Dedifferentiated amniotic fluid mesenchymal stem cell (primary cell): ENCODE measurements at regions not wholly inside any gene's neighbourhood (a gene's known extent, or its start where the extent isn't known, plus 50 kb on each side); places are given as distances from the start of the nearest gene placed in this dataset.

Experiments
- DNase-seq: peaks from one replicate; pipeline ENCODE4 v3.0.0-alpha.2; 2016; ENCODE audit errors: extremely low spot score

GRCh38 chr2:198807131-198807530, 650.6 kb downstream of the SATB2 start:
- DNase-seq: no peak

- no peak for DNase-seq
Observed at GRCh38 chr2:198795419-198795818, 662.3 kb downstream of the SATB2 start.

DNA sequence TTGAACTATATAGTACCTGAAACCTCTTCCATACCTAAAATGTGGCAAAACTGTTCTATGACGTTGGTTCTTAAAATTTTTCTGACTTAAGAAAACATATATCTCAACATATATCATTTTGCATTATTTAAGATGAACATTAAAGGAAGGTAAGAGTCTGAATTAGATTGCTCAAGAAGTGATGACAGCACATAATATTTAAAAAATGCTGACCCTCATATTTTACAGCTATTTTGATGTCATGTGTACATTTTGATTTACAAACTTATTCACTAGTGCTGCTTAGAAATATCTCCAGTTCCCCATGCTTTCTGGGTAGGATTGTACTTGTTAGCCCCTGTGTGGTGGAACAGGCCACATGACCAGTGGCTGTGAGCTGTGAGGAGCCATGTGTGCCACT, 666.1 kb downstream of the SATB2 start:
- no peak for DNase-seq

- no peak for DNase-seq
Observed at GRCh38 chr2:198788676-198789075, 669.1 kb downstream of the SATB2 start.

GRCh38 chr2:198782734-198783133, 675.0 kb downstream of the SATB2 start:
- no peak for DNase-seq

GRCh38 chr2:198776616-198777406, 680.9 kb downstream of the SATB2 start:
- DNase-seq: no peak

GRCh38 chr2:198775737-198776136, 682.0 kb downstream of the SATB2 start:
- no peak for DNase-seq

DNA sequence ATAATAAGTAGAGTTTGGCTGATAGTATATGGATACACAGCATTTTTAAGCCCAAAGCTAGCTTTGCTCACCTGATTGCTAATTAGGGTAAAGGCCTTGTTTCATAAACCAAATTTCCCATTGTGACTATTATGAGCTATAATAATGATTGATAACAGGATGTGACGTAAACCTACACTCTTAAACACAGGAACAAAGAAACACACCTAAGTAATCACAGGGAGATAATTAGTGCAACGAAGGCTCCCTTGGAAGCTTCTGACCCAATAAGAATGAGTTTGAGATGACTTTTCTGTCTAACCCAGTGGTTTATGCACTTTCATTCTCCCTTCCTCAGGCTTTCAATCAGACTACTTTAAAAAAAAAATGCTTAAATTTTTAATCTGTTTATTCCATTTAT, 683.2 kb downstream of the SATB2 start:
- DNase-seq: no peak

DNA sequence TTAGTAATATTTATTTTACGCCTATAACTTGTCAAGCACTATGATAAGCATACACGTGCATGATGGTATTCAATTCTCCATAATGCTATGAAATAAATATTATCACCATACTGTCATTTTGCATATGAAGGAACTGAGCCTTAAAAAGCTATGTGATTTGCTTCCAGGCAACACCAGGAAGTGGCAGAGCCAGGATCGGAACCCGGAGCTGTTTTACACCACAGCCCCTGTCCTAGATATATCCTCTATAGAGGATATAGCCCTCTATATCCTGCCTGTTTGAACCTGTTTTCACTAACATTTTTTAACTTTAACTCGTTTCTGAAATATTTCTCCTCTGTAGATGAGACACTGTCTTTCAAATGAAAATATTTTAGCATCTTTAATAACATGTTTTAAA, 690.0 kb downstream of the SATB2 start:
- no peak for DNase-seq

- DNase-seq: peak; percentile 29
Observed at GRCh38 chr2:198763793-198764192, 693.9 kb downstream of the SATB2 start.

DNA sequence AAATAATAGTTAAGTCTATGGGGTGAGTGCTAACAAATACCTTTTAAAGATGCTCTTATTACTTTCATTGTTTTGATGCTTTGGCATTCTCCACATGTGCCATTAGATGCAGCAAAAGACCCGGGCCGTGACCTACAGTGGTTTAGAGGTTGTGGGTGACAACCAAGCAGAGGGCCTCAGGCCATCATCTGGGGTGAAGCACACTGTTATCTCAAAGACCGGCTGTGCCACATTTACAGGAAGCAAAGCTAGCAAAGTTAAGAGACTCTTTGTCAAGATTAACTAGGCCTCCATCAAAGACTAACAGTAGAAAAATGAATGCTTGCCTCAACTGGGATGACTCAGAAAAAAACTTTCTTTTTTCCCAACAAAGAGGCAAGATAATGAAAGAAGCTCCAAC, 695.3 kb downstream of the SATB2 start:
- no peak for DNase-seq

DNA sequence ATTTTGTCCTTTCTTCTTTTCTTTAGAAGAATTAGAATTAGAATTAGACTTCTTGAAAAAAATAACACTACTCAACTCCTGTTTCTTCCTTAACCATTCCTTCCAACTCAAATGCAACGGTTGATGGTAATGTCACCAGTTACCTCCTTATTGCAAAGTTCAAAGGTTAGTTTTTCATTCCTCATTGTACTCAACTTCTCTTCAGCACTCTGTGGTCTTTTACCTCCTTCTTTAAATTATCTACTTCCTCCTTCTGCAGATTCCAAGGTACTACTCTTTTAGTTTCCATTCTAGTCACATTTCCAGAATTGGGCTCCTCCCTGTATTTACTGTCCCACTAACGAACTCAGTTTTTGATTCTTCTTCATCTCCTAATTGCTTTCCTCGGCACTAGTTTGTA, 700.7 kb downstream of the SATB2 start:
- DNase-seq: no peak

GRCh38 chr2:198756166-198756565, 701.6 kb downstream of the SATB2 start:
- DNase-seq: peak; percentile 77

DNA sequence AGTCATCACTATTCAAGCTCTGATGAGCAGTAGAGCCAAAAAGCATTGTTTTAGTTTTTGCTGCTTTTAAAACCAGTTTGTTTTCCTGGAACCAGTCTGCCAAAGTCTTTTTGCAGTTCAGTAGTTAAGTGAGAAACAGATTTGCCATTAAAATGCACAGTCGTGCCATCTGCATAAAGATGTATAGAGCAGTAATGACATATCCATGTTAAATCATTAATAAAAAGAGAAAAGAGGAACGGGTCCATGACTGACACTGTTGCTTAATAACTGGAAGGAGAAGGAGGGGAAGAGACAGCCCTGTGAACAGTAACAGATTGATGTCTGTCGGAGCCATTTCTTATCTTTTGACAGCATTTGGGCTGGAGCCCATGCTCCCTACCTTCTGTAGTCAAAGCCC, 704.6 kb downstream of the SATB2 start:
- no peak for DNase-seq

GRCh38 chr2:198749364-198749763, 708.4 kb downstream of the SATB2 start:
- DNase-seq: no peak

- no peak for DNase-seq
Observed at GRCh38 chr2:198731842-198732399, 725.8 kb downstream of the SATB2 start.

DNA sequence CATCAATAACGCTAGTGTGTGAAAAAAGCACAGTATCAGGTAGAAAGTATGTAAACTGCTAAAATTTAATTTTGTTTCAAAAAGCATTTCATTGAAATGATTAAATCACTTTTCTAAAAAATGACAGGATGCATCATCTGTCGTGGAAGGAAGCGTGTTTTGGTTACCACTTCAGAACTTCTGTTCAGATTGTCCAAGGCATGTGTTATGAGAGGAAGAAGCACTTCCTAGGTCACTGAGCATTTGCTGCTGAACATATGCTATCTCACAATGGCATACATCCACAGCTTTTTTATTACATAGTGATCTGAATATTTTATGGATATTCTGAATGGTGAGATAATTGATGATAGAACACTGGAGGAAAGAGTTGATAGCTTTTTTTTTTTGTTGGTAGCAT, 737.5 kb downstream of the SATB2 start:
- DNase-seq: no peak

DNA sequence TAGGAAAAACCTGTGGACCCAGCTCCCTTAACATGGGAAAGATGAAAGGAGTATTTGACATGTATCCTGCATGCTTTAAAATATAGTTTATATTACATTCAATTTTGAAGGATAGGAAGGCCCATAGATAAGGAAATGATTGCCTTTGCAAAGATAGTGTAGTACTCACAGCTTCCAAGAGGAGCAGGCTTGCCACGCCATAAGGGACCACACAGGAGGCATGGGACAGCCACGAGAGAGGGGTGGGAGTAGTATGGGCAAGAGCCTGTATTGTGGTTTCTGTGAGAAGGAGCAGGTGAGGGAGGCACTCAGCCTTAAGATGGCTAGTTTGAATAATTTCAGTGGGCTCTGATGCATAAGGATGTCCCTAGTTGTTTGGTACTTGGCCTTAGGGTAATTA, 740.3 kb downstream of the SATB2 start:
- DNase-seq: no peak

DNA sequence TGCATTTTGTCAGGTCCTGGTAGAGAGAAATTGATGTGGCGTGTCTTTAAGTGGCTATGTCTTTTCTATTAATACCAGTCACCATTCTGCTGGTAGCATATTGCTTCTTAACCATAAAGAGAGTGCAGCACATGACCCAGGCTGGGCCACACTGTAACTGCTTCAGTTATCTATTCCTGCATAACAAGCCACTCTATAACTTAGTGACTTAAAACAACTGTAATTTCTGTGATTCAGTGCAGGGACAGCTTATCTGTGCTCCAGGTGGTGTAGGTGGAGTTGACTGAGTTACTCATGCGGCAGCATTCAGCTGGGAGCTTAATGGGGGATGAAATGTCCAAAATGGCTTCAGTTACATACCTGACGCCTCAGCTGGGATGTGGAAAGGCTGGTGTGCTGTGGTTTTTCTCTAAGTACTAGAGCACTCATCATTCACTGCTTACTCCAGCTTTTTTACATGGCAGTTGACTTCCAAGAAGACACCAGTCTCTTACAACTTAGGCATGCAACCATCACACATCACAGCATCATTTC, 742.4 kb downstream of the SATB2 start:
- no peak for DNase-seq

GRCh38 chr2:198712485-198712884, 745.3 kb downstream of the SATB2 start:
- DNase-seq: no peak

DNA sequence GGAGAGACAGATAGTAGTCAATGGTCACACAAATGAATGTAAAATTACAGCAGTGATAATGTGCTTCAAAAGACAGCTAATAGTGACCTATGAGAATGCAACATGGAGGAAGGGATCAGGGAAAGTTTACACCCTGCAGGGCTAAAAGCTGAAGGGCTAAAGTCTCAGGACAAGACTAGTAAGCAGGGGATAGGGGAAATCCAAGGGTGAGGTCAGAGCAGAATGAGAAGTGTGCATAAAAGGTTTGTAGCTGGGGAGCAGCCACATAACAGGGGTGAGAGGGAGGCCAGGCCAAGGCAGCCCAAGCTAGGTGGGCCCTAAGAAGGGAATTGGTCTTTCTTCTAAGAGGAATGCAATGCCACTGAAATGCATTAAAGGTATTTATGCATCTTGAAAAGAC, 746.3 kb downstream of the SATB2 start:
- DNase-seq: no peak

- DNase-seq: no peak
Observed at GRCh38 chr2:198710562-198710961, 747.2 kb downstream of the SATB2 start.

DNA sequence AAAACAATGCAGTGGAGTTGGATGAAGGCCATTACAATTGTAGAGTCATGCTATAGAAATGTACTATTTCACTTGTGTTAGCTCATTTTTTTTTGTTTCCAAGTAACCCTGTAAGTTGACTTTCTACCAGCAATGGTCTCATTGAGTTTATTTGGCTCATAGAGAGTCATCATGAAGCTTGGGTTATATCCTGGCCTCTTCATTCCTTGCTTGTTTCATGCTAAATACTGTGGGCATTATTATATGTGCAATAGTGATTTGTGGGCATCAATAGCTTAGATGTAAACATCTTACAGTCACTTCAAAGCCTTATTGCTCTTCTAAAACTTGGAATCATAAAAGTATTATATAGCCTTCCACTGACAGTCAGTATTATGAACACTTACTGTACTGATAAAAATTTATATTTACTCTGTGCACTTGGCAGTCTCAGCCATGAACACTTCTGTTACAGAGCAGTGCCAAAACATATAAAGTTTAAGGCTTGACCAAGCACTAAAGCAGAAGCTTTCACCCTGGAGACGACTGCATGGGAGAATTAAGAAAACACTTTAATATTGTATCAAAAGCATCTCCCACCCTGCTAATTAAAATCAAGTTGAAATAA, 751.2 kb downstream of the SATB2 start:
- DNase-seq: peak; percentile 23
